CD4-positive, CD25-positive, alpha-beta regulatory T cell (primary cell): ENCODE measurements at regions not wholly inside any gene's neighbourhood (a gene's known extent, or its start where the extent isn't known, plus 50 kb on each side); places are given as distances from the start of the nearest gene placed in this dataset.

ENCODE experiments used
- ATAC-seq, 2 donors: fragments of 150-1000 bp; cut with Tn5 transposase; one replicate each; pipeline ENCODE4 v1.10.0; 2021; ENCODE audit warnings: low read depth in 2 of 2, moderate number of reproducible peaks in 2 of 2, moderate library complexity in 1 of 2
- DNase-seq, 3 donors: peaks; one replicate each; pipeline versions ENCODE4 v3.0.0 to v3.0.0-alpha.2; 2012 to 2022; ENCODE audit warnings: mixed read lengths in 1 of 3
- H3K27ac ChIP-seq: one replicate; pipeline ENCODE4 v1.7.0; 2013; ENCODE audit warnings: mild to moderate bottlenecking, low read length; ENCODE audit not compliant: insufficient read depth, poor library complexity, severe bottlenecking
- H3K27me3 ChIP-seq: one replicate; pipeline ENCODE4 v1.7.0; 2013; ENCODE audit warnings: low read length; ENCODE audit not compliant: control insufficient read depth, insufficient read depth
- H3K36me3 ChIP-seq: one replicate; pipeline ENCODE4 v1.7.0; 2013; ENCODE audit warnings: mild to moderate bottlenecking, low read length, moderate library complexity; ENCODE audit not compliant: control insufficient read depth, insufficient read depth
- H3K4me1 ChIP-seq: 2 replicates; pipeline ENCODE4 v1.7.0; 2013; ENCODE audit warnings: mild to moderate bottlenecking, low read length; ENCODE audit not compliant: insufficient read depth, control insufficient read depth, poor library complexity, severe bottlenecking
- H3K4me3 ChIP-seq: one replicate; pipeline ENCODE4 v1.7.0; 2013; ENCODE audit warnings: low read depth, mild to moderate bottlenecking, low read length, moderate library complexity
- H3K9me3 ChIP-seq, 2 experiments: 1 replicate in 1 of 2; 2 replicates in 1 of 2; pipeline ENCODE4 v1.7.0; 2013; ENCODE audit warnings: low read length in 2 of 2, mild to moderate bottlenecking in 1 of 2, moderate library complexity in 1 of 2; ENCODE audit not compliant: control insufficient read depth in 2 of 2
- H3K27ac Mint-ChIP-seq, 3 donors: one replicate each; pipeline ENCODE4 v1.8.0; 2020 to 2022; ENCODE audit warnings: mild to moderate bottlenecking in 3 of 3, mixed read lengths in 3 of 3, moderate library complexity in 2 of 3
- H3K27me3 Mint-ChIP-seq: one replicate; pipeline ENCODE4 v1.8.0; 2022; ENCODE audit warnings: mild to moderate bottlenecking, mixed read lengths
- H3K36me3 Mint-ChIP-seq: one replicate; pipeline ENCODE4 v1.8.0; 2020; ENCODE audit warnings: mixed read lengths
- H3K4me1 Mint-ChIP-seq, 4 donors: one replicate each; pipeline ENCODE4 v1.8.0; 2020 to 2022; ENCODE audit warnings: mixed read lengths in 4 of 4, mild to moderate bottlenecking in 1 of 4
- H3K4me3 Mint-ChIP-seq, 4 donors: one replicate each; pipeline ENCODE4 v1.8.0; 2020 to 2022; ENCODE audit warnings: mild to moderate bottlenecking in 4 of 4, mixed read lengths in 4 of 4, moderate library complexity in 3 of 4
- H3K9me3 Mint-ChIP-seq, 7 donors: one replicate each; pipeline ENCODE4 v1.8.0; 2020 to 2022; ENCODE audit warnings: mixed read lengths in 7 of 7, mild to moderate bottlenecking in 3 of 7, moderate library complexity in 2 of 7

- Mint-ChIP-seq H3K27me3 (no peaks in the 10 kb centered on the region), H3K36me3 (no peaks in the 10 kb centered on the region)
- ATAC-seq: no peak
Observed at GRCh38 chr5:28896949-28897348, 1858.6 kb upstream of the CDH9 start.

DNA sequence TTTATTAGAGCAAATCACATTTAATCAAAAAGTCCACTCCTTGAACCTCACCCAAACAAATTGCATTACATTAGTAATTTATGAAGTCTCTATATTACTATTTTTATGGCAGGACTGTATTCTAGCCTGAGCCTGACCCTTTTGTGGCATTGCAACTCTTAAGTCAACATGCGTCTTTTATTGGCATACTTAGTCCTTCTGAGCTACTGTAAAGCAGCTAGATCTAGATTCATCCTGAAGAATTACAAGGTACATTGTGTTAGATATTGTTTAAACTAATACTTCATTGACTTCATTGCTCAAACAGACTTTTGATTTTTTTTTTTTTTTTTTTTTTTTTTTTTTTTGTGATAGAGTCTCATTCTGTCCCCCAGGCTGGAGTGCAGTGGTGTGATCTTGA is 1842.5 kb upstream of the CDH9 start:
- H3K4me3 Mint-ChIP-seq: no peak overlapping the region
- Histone ChIP-seq H3K27ac (no peak overlapping the region), H3K4me3 (no peak overlapping the region), H3K9me3 (peaks cover 4 to 14% of the 10 kb centered on the region in 2 experiments), H3K36me3 (no peaks in the 10 kb centered on the region), H3K27me3 (no peaks in the 10 kb centered on the region), H3K4me1 (no peaks in the 10 kb centered on the region)
- H3K9me3 Mint-ChIP-seq: peaks cover 2 to 36% (median 13%) of the 10 kb centered on the region in 7 donors
- DNase-seq: no peak
- no peaks in the 10 kb centered on the region for H3K4me1 Mint-ChIP-seq
- no peaks in the 10 kb centered on the region for H3K27me3 Mint-ChIP-seq
- no peak overlapping the region for H3K27ac Mint-ChIP-seq
- H3K36me3 Mint-ChIP-seq: no peaks in the 10 kb centered on the region
- no peak for ATAC-seq

More at GRCh38 chr5:28896949-28897348, 1858.6 kb upstream of the CDH9 start:
- Histone ChIP-seq H3K36me3 (no peaks in the 10 kb centered on the region), H3K27ac (no peak overlapping the region), H3K4me3 (no peak overlapping the region), H3K4me1 (no peaks in the 10 kb centered on the region), H3K9me3 (peaks cover 0 to 6% of the 10 kb centered on the region in 2 experiments), H3K27me3 (no peaks in the 10 kb centered on the region)
- Mint-ChIP-seq H3K4me3 (no peak overlapping the region), H3K4me1 (no peaks in the 10 kb centered on the region), H3K9me3 (peaks cover 0 to 24% (median 3%) of the 10 kb centered on the region in 7 donors), H3K27ac (no peak overlapping the region)
- DNase-seq: no peak

DNA sequence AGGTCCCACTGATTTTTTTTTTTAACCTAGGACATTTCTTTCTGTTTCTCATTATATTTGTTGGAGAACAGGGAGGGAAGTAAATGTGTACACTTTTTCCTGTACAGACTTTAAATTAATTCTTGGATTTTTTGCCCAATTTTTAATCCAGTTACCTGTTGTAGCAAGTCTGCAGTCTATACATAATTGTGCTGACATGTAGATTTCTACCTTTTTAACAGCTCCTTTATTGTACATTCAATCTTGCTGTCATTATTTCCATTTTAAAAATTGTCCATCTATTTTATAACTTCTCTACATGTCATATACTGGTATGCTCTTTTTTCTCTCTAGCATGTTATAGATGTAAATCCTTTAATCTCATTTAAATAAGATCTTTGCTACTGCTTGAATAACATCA is 1838.7 kb upstream of the CDH9 start:
- DNase-seq (no peak), ATAC-seq (no peak)
- Histone ChIP-seq H3K9me3 (peaks cover 3 to 4% of the 10 kb centered on the region in 2 experiments), H3K27me3 (no peaks in the 10 kb centered on the region), H3K36me3 (no peaks in the 10 kb centered on the region), H3K27ac (no peak overlapping the region), H3K4me3 (no peak overlapping the region), H3K4me1 (no peaks in the 10 kb centered on the region)
- no peak overlapping the region for H3K27ac Mint-ChIP-seq
- no peak overlapping the region for H3K4me3 Mint-ChIP-seq
- peaks cover 3 to 28% (median 11%) of the 10 kb centered on the region in 7 donors for H3K9me3 Mint-ChIP-seq
- no peaks in the 10 kb centered on the region for H3K27me3 Mint-ChIP-seq
- no peaks in the 10 kb centered on the region for H3K36me3 Mint-ChIP-seq
- no peaks in the 10 kb centered on the region for H3K4me1 Mint-ChIP-seq

DNA sequence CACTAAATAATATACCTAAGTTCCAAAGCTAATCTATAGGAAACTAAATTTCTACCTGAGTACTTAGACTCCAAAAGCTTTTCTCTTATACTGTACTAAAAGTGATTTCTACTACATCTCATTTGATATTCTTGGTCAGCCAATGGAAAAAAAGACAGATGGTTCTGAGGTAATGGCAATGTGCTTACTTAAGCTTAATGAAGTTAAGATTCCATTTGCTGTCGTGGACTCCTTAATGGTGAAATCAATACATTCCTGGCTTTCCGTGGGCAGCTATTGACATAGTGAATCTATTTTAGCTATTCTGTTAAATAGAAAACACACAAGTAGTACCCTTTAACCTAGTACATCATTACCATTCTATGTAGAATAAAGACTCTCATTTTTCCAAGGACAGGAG is 1825.6 kb upstream of the CDH9 start:
- Histone ChIP-seq H3K4me3 (no peak overlapping the region), H3K27me3 (no peaks in the 10 kb centered on the region), H3K27ac (no peak overlapping the region), H3K4me1 (no peaks in the 10 kb centered on the region), H3K9me3 (peaks cover under 1 to 3% of the 10 kb centered on the region in 2 experiments), H3K36me3 (no peaks in the 10 kb centered on the region)
- H3K27ac Mint-ChIP-seq: no peak overlapping the region
- ATAC-seq (no peak), DNase-seq (no peak)
- H3K36me3 Mint-ChIP-seq: no peaks in the 10 kb centered on the region
- no peaks in the 10 kb centered on the region for H3K4me1 Mint-ChIP-seq
- H3K9me3 Mint-ChIP-seq: peaks cover 3 to 26% (median 6%) of the 10 kb centered on the region in 7 donors
- no peak overlapping the region for H3K4me3 Mint-ChIP-seq
- H3K27me3 Mint-ChIP-seq: no peaks in the 10 kb centered on the region

- no peak for ATAC-seq
- Histone ChIP-seq H3K27me3 (no peaks in the 10 kb centered on the region), H3K4me1 (no peaks in the 10 kb centered on the region), H3K27ac (no peak overlapping the region), H3K9me3 (peaks cover 3 to 5% of the 10 kb centered on the region in 2 experiments), H3K36me3 (no peaks in the 10 kb centered on the region), H3K4me3 (no peak overlapping the region)
- DNase-seq: no peak
- Mint-ChIP-seq H3K36me3 (no peaks in the 10 kb centered on the region), H3K27ac (no peak overlapping the region), H3K4me1 (no peaks in the 10 kb centered on the region), H3K9me3 (peaks cover 3 to 23% (median 6%) of the 10 kb centered on the region in 7 donors), H3K4me3 (no peak overlapping the region), H3K27me3 (no peaks in the 10 kb centered on the region)
Observed at GRCh38 chr5:28862860-28863196, 1824.4 kb upstream of the CDH9 start.

GRCh38 chr5:28862137-28862859 is 1823.9 kb upstream of the CDH9 start:
- H3K9me3 Mint-ChIP-seq: peaks cover 0 to 21% (median 3%) of the 10 kb centered on the region in 7 donors
- Histone ChIP-seq H3K27me3 (no peaks in the 10 kb centered on the region), H3K27ac (no peak overlapping the region), H3K4me1 (no peaks in the 10 kb centered on the region), H3K4me3 (no peak overlapping the region), H3K36me3 (no peaks in the 10 kb centered on the region), H3K9me3 (peaks cover 3 to 5% of the 10 kb centered on the region in 2 experiments)
- no peaks in the 10 kb centered on the region for H3K4me1 Mint-ChIP-seq
- no peaks in the 10 kb centered on the region for H3K36me3 Mint-ChIP-seq
- ATAC-seq (no peak), DNase-seq (no peak)
- no peak overlapping the region for H3K27ac Mint-ChIP-seq
- H3K4me3 Mint-ChIP-seq: no peak overlapping the region
- H3K27me3 Mint-ChIP-seq: no peaks in the 10 kb centered on the region

DNA sequence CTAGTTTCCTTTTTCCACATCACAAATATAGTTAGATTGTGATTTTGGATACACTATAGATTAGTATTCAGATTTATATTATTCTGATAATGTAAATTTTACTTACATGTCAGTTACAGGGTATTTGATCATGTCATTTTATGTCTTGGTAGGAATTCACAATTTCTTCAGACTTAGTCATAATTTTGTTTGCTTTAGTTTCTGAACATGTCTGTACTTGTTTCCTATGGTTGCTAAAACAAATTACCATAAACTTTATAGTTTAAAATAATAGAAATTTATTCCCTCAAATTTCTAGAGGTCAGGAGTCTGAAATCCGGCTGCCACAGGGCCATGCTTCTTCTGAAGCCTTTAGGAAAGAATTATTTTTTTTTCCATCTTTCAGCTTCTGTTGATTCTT is 1817.2 kb upstream of the CDH9 start:
- Mint-ChIP-seq H3K27me3 (no peaks in the 10 kb centered on the region), H3K4me1 (no peaks in the 10 kb centered on the region), H3K27ac (no peak overlapping the region), H3K36me3 (no peaks in the 10 kb centered on the region), H3K9me3 (peaks cover 0 to 31% (median 5%) of the 10 kb centered on the region in 7 donors), H3K4me3 (no peak overlapping the region)
- H3K4me3 ChIP-seq: no peak overlapping the region
- no peaks in the 10 kb centered on the region for H3K27me3 ChIP-seq
- no peaks in the 10 kb centered on the region for H3K4me1 ChIP-seq
- no peaks in the 10 kb centered on the region for H3K36me3 ChIP-seq
- peaks cover 0 to 8% of the 10 kb centered on the region in 2 experiments for H3K9me3 ChIP-seq
- H3K27ac ChIP-seq: no peak overlapping the region
- DNase-seq: no peak
- no peak for ATAC-seq

DNA sequence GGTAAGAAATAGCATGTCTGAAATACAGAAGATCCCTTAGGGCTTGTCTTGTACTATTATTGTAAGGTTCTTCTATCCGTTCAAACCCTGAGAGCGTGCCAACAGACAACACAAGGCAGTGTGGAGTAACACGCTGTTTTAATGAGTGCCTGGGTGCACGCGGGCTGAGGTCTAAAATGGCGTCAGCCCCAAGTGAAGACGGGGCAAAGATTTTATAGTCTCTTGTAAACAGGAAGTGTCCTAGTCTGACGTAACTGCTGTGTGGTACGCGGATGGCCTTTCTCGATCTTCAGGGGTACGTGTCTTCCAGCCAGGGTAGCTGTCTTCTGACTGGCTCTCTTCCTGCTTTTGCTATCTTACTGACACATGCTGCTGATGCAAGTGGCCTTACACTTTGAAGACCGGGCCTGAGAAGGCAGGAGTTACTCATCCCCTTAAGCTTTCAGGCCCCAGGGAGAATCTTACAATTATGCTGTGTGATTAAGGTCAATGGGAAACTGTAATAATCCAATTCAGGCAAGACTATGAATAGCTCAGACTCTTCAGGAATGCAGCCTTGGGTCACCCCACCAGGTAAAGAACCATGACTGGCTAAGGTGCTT is 1812.0 kb upstream of the CDH9 start:
- Histone ChIP-seq H3K36me3 (no peaks in the 10 kb centered on the region), H3K27me3 (no peaks in the 10 kb centered on the region), H3K9me3 (peaks cover 3 to 19% of the 10 kb centered on the region in 2 experiments), H3K27ac (no peak overlapping the region), H3K4me3 (no peak overlapping the region), H3K4me1 (no peaks in the 10 kb centered on the region)
- ATAC-seq (no peak), DNase-seq (no peak)
- Mint-ChIP-seq H3K9me3 (peaks cover 3 to 26% (median 10%) of the 10 kb centered on the region in 7 donors), H3K36me3 (no peaks in the 10 kb centered on the region), H3K4me1 (no peaks in the 10 kb centered on the region), H3K27ac (no peak overlapping the region), H3K4me3 (no peak overlapping the region), H3K27me3 (no peaks in the 10 kb centered on the region)
